Psoas muscle (tissue), 7 donors: ENCODE measurements at regions not wholly inside any gene's neighbourhood (a gene's known extent, or its start where the extent isn't known, plus 50 kb on each side); places are given as distances from the start of the nearest gene placed in this dataset.

Experiments
- ATAC-seq, 4 donors: fragments of 200-7000 bp; cut with Tn5 transposase; one replicate each; pipeline ENCODE4 v1.9.1; 2020; ENCODE audit warnings: moderate library complexity in 3 of 4, mild to moderate bottlenecking in 2 of 4
- DNase-seq, 2 donors: peaks; one replicate each; pipeline ENCODE4 v3.0.0-alpha.2; 2020
- H3K27ac ChIP-seq: fragments of 200-600 bp; one replicate; pipeline ENCODE4 v1.8.0; 2022
- H3K27me3 ChIP-seq, 3 donors: fragments of 200-600 bp in 1 of 3; one replicate each; pipeline versions ENCODE4 v1.6.1 to v1.8.0; 2013 to 2022; ENCODE audit warnings: low read length in 2 of 3, mild to moderate bottlenecking in 2 of 3, moderate library complexity in 1 of 3; ENCODE audit not compliant: insufficient read depth in 3 of 3
- H3K36me3 ChIP-seq, 2 donors: fragments of 200-600 bp in 1 of 2; one replicate each; pipeline versions ENCODE4 v1.6.1 to v1.8.0; 2013 to 2022; ENCODE audit warnings: low read depth in 1 of 2, mild to moderate bottlenecking in 1 of 2, moderate library complexity in 1 of 2; ENCODE audit not compliant: insufficient read depth in 1 of 2
- H3K4me1 ChIP-seq: fragments of 200-600 bp; one replicate; pipeline ENCODE4 v1.8.0; 2022
- H3K4me3 ChIP-seq: fragments of 200-600 bp; one replicate; pipeline ENCODE4 v1.8.0; 2022; ENCODE audit warnings: mild to moderate bottlenecking
- H3K9me3 ChIP-seq: fragments of 200-600 bp; one replicate; pipeline ENCODE4 v1.8.0; 2022
- CTCF ChIP-seq: fragments of 200-600 bp; IDR thresholded peaks from one replicate; pipeline ENCODE4 v1.8.0; 2022; ENCODE audit warnings: antibody characterized with exemption
- WGBS, 3 donors: extraction: QIAGEN DNeasy Blood & Tissue Kit; methylation state at CpG; one replicate each; pipeline versions ENCODE4 v1.1.6 to v1.1.7; 2013; 5-methylcytosine and 5-hydroxymethylcytosine counted together
- intact Hi-C, 2 donors: fragments of 100-400 bp; cut with DNase I; formaldehyde crosslinking; loops; one replicate each; pipeline versions ENCODE4 v1.11.0 to v1.14.2; 2022
- donor health status: healthy with polysubstance abuse.
- donor health status: DM: no; HTN: no; CAD: no; lungs with moderate emphysema.
- donor health status: Bipolar disorder and iron deficiency.
- donor health status: healthy.
- donor health status: DM: yes; HTN: yes; CAD: no.
- donor health status: DM: no; HTN: no; CAD: no.
- donor health status: DM: yes; HTN: yes; CAD: no.

- H3K36me3 ChIP-seq: no peaks in the 10 kb centered on the region
- DNase-seq (no peak), ATAC-seq (no peak)
- intact Hi-C loops: loop anchor here in 1 of 2 donors (10.0 kb wide), 1 partner anchor 584 kb away; no protein-coding TSS in a partner anchor
- H3K27me3 ChIP-seq: no peaks in the 10 kb centered on the region
- 63 to 84% (median 64%) methylated on average over 2 of the region's 2 CpGs for WGBS, 3 donors
- H3K4me1 ChIP-seq: peaks cover 16% of the 10 kb centered on the region
- no peak overlapping the region for H3K4me3 ChIP-seq
- no peak for TF ChIP-seq CTCF
- no peaks in the 10 kb centered on the region for H3K9me3 ChIP-seq
- no peak overlapping the region for H3K27ac ChIP-seq
Measured at GRCh38 chr5:125489146-125489545, 742.7 kb upstream of the ZNF608 start.

GRCh38 chr5:125491986-125492492, 745.6 kb upstream of the ZNF608 start:
- Histone ChIP-seq H3K9me3 (no peaks in the 10 kb centered on the region), H3K4me3 (no peak overlapping the region), H3K27ac (no peak overlapping the region), H3K36me3 (no peaks in the 10 kb centered on the region), H3K4me1 (no peaks in the 10 kb centered on the region), H3K27me3 (no peaks in the 10 kb centered on the region)
- DNase-seq (no peak), ATAC-seq (no peak)
- WGBS, 3 donors: 35 to 45% (median 43%) methylated on average over 3 of the region's 3 CpGs
- TF ChIP-seq CTCF: no peak
- intact Hi-C loops: no loop called here

- H3K9me3 ChIP-seq: no peaks in the 10 kb centered on the region
- H3K27me3 ChIP-seq: no peaks in the 10 kb centered on the region
- H3K4me3 ChIP-seq: no peak overlapping the region
- TF ChIP-seq CTCF: no peak
- H3K36me3 ChIP-seq: no peaks in the 10 kb centered on the region
- intact Hi-C loops: no loop called here
- 69 to 80% (median 76%) methylated on average over 2 of the region's 2 CpGs for WGBS, 3 donors
- H3K27ac ChIP-seq: no peak overlapping the region
- H3K4me1 ChIP-seq: no peaks in the 10 kb centered on the region
- DNase-seq: no peak
- peak in 2 of 4 donors; percentile 55 to 71 for ATAC-seq
Measured at GRCh38 chr5:125492977-125493376, 746.5 kb upstream of the ZNF608 start.

- H3K9me3 ChIP-seq: no peaks in the 10 kb centered on the region
- no peaks in the 10 kb centered on the region for H3K27me3 ChIP-seq
- H3K36me3 ChIP-seq: no peaks in the 10 kb centered on the region
- intact Hi-C loops: no loop called here
- ATAC-seq (no peak), DNase-seq (no peak)
- H3K27ac ChIP-seq: no peak overlapping the region
- no peak for TF ChIP-seq CTCF
- H3K4me3 ChIP-seq: no peak overlapping the region
- no peaks in the 10 kb centered on the region for H3K4me1 ChIP-seq
Measured at GRCh38 chr5:125496393-125496792, 750.0 kb upstream of the ZNF608 start.

- Histone ChIP-seq H3K27ac (no peak overlapping the region), H3K9me3 (no peaks in the 10 kb centered on the region), H3K4me3 (no peak overlapping the region), H3K4me1 (no peaks in the 10 kb centered on the region), H3K27me3 (no peaks in the 10 kb centered on the region), H3K36me3 (no peaks in the 10 kb centered on the region)
- no peak for TF ChIP-seq CTCF
- ATAC-seq: no peak
- 19 to 32% (median 20%) methylated on average over 2 of the region's 2 CpGs for WGBS, 3 donors
- intact Hi-C loops: no loop called here
- no peak for DNase-seq
Measured at GRCh38 chr5:125497651-125498050, 751.2 kb upstream of the ZNF608 start.
